Hematopoietic multipotent progenitor cell (in vitro differentiated cells): ENCODE measurements at regions not wholly inside any gene's neighbourhood (a gene's known extent, or its start where the extent isn't known, plus 50 kb on each side); places are given as distances from the start of the nearest gene placed in this dataset.
"Not testable (repeated sequence)": the region's sequence is repeated elsewhere in the genome, so short reads cannot be mapped to it uniquely, and the experiment has no call there.

Experiments
- DNase-seq, 3 donors: peaks; one replicate each; pipeline ENCODE4 v3.0.0-alpha.2; 2011 to 2015; ENCODE audit warnings: low read depth in 2 of 3, low spot score in 2 of 3

- DNase-seq, result peak in 1 of 3 donors; percentile 21
These were observed 159.9 kb downstream of the CYB561 start for GRCh38 chr17:63286254-63286653.

DNA sequence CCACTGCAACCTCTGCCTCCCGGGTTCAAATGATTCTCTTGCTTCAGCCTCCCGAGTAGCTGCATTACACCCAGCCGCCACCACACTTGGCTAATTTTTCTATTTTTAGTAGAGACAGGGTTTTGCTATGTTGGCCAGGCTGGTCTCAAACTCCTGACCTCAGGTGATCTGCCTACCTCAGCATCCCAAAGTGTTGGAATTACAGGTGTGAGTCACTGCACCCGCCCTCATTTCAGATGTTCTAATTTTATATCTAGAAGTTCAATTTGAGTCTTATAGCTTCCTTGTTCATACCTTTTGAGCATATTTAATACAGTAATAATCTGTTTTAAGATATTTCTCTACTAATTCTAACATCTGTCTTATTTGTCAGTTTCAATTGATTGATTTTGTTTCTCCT is 159.1 kb downstream of the CYB561 start:
- DNase-seq, result not testable (repeated sequence)

DNA sequence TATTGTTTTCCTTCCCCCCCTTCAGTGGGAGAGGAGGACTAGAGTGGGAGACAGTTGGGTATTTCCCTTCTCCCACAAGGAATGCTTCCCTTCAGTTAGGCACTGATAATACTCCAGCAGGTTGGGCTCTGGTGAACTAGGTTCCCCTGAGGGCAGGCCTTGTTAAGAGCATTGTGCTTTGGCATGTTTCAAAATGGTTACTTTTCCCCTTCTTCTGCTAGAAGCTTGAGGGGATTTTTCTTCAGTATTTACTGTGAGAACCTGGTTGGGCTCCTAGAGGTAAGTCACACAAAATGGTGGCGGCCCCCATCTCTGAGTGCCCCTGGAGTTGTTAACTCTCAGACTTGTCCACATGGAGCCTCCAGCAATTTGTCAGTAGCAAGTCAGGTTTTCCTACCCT is 156.2 kb downstream of the CYB561 start:
- no peak for DNase-seq

- DNase-seq, result no peak
These were observed 155.8 kb downstream of the CYB561 start for GRCh38 chr17:63290351-63290750.

DNA sequence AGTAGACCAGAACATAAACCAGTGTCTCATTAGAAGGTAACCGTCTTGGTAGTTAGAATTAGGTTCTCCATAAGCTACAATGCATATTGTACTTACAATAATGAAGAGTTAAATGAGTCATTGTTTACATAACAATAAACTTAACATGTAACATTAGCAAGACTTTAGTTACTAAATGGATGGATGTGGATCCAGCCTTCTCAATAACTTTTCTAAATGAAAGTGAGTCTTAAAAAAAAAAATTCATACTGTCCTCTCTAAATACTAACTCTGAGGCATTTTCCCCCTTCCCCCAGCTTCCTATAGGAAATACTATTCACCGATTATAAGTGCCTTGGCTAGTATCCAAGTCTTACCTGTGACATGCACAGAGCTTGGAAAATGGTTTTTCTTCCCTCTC is 155.3 kb downstream of the CYB561 start:
- DNase-seq, result no peak

- DNase-seq, result no peak
These were observed 154.8 kb downstream of the CYB561 start for GRCh38 chr17:63291258-63291657.

- DNase-seq, result no peak
These were observed 153.7 kb downstream of the CYB561 start for GRCh38 chr17:63292421-63292820.

- no peak for DNase-seq
These were observed 152.6 kb downstream of the CYB561 start for GRCh38 chr17:63293323-63294075.

GRCh38 chr17:63294776-63295175 is 151.3 kb downstream of the CYB561 start:
- no peak for DNase-seq

DNA sequence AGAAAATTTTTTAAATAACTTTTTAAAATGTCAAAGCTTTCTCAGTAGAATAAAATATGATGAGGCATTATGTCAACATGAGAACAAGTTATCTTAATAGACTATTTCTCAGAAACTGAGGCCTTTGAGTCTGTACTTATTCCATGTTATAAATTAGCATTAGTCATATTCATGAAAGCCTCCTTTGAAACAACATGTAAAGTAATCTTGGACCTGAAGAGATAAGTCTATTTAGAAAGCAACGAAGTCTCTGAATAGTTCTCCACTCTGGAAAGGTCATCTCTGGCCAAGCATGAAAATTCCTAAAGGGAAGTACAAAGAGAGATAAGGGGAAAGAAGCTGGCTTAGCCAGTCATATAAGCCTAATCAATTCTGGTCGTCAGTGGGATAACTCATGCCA is 150.8 kb downstream of the CYB561 start:
- DNase-seq, result no peak

GRCh38 chr17:63295839-63296590 is 150.1 kb downstream of the CYB561 start:
- DNase-seq, result no peak

DNA sequence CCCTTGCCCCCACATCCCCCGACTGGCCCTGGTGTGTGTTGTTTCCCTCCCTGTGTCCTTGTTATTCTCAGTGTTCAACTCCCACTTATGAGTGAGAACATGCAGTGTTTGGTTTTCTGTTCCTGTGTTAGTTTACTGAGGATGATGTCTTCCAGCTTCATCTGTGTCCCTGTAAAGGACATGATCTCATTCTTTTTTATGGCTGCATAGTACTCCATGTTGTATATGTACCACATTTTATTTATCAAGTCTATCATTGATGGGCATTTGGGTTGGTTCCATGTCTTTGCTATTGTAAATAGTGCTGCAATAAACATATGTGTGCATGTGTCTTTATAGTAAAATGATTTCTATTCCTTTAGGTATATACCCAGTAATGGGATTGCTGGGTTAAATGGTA is 147.2 kb downstream of the CYB561 start:
- DNase-seq, result not testable (repeated sequence)

DNA sequence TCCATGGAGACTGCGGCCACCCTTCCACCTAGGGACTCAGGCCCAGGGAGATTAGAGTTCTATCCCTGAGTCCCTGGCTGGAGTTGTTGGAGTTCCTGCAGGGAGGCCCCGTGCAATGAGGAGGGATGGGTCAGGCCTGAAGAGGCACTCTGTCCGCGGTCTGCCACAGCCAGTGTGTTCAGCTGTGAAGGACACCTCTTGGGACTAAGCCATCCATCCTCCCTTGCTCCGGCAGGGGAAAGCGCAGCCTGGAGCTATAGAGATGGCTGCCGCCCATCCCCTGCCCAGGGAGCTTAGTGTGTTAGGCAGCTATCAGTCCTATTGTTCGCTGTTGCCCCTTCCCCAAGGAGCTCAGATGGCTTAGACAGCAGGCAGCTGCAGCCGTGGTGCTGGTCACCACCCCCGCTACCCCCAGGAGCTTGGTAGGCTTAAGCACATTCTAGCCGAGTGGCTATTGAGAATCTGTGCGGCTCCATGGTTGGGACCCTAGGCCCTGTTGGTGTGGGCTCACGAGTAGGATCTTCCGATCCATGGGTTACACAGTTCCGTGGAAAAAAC is 141.3 kb downstream of the CYB561 start:
- no peak for DNase-seq

DNA sequence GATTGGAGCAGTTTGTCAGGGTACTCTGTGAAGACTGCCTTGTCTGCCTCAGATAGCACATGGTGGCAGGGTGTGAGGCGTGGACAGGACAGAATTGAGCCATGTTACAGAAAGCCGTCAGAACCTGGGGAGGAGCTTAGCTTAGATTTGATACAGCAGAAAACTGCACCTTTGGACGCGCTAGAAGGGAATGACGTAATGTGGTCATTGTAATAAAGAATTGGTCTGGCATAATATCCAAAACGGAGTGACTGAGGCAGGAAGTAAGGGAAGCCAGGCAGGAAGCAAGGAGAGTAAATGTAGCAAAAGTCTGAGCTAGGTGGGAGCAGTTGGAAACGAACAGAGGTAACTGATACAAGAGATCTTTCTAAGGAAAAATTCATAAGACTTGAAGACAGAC is 140.2 kb downstream of the CYB561 start:
- no peak for DNase-seq

DNA sequence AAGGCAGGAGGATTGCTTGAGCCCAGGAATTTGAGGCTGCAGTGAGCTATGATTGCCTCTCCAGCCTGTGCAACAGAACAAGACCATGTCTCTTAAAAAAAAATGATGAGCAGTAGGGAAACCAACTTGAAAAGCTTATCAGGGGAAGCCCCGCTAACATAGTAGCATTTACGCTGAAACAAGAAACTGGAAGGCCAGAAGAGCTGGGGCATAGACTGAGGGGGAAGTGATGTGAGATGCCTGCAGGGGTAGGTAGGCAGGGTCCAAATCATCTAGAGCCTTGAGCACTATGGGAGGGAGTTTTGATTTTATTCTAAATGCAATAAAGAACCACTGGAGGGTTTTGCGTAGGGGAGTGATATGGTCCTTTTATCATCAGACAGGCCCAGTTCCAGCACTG is 139.3 kb downstream of the CYB561 start:
- DNase-seq, result no peak

DNA sequence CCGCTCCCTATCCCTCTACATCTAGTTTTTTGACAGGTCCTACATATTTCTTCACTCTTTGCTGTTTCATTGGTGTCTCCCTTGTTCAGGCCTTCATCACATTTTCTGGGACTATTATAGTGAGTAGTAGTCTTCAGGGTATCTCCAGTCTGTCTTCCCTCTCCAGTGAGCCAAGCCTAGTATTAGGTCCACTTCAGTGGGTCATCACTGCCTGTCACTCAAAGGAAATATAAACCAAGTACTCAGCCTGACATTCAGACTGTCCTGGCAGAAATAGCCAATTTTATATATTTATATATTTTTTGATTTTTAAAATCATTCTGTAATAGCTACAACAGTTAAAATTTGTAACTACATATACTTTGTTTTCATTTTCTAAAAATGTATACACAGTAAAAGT is 137.8 kb downstream of the CYB561 start:
- DNase-seq, result no peak

- peak in 2 of 3 donors; percentile 2 to 4 for DNase-seq
These were observed 137.1 kb downstream of the CYB561 start for GRCh38 chr17:63309021-63309420.

DNA sequence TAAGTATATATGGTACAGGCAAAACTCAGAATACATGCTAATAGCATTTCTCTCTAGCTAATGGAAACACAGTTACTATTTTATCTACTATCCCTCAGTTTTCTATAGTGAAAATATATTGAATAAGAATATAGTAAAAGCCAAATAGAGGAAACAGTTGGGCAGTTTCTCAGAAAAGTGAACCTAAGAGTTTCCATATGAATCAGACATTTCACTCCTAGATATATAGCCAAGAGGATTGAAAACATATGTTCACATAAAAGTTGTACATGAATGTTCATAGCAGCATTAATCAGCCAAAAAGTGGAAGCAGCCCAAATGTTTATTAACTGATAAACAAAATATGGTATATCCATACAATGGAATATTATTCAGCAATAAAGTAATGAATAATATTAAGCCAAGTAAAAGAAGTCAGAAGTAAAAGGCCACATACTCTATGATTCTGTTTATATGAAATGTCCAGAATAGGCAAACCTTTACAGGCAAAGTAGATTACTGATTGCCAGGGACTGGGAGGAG is 134.6 kb downstream of the CYB561 start:
- no peak for DNase-seq

GRCh38 chr17:63314761-63315160 is 131.3 kb downstream of the CYB561 start:
- no peak for DNase-seq

- no peak for DNase-seq
These were observed 130.0 kb downstream of the CYB561 start for GRCh38 chr17:63316100-63316499.

DNA sequence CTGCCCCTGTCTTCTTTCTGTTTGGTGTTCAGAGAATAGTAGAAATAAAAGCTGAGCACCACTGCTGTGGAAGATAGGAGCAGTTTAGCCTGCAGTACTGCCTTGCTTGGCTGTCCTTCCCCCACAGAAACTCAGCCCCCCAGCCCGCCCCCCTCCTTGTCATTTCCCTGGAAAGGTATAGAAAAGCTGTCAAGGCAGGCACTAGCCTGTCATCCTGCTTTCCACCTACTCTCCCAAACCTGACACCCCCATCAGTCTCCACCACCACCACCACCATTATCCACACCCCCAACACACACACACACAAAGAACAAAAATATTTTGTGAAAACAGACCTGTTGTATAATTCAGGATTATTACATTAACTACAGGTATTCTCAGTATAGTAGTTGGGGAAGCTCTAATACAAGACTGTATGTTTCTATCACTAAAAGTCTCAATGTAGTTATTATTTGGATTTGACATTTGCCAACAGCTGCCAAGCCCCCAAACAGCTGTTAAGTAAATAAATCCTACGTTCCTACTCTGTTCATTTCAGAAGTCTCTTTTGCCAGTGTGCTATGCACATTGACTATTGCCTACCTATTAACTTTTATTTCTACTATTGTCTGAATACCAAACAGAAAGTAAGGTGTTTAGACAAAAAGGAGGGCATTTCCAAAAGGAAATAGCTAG is 128.8 kb downstream of the CYB561 start:
- DNase-seq, result no peak
